GM18858 (cell line): ENCODE measurements at regions not wholly inside any gene's neighbourhood (a gene's known extent, or its start where the extent isn't known, plus 50 kb on each side); places are given as distances from the start of the nearest gene placed in this dataset.
A peak's percentile ranks its signal among the peaks of the same experiment; 100 is the strongest.
"Not testable (repeated sequence)": the region's sequence is repeated elsewhere in the genome, so short reads cannot be mapped to it uniquely, and the experiment has no call there.

Experiments
- ATAC-seq: cut with Tn5 transposase; IDR thresholded peaks from one replicate; pipeline ENCODE4 v1.9.1; 2021; ENCODE audit not compliant: unreplicated experiment

- no peak for ATAC-seq
These were observed 50.8 kb upstream of the CPOX start for GRCh38 chr3:98644168-98644567.

GRCh38 chr3:98645039-98645438, 51.6 kb upstream of the CPOX start:
- ATAC-seq, result no peak

GRCh38 chr3:98646680-98647079, 53.3 kb upstream of the CPOX start:
- ATAC-seq, result no peak

- no peak for ATAC-seq
These were observed 53.8 kb upstream of the CPOX start for GRCh38 chr3:98647197-98647596.

- ATAC-seq, result no peak
These were observed 57.8 kb upstream of the CPOX start for GRCh38 chr3:98650971-98651779.

- no peak for ATAC-seq
These were observed 58.3 kb upstream of the CPOX start for GRCh38 chr3:98651780-98652077.

- no peak for ATAC-seq
These were observed 62.3 kb upstream of the CPOX start for GRCh38 chr3:98655666-98656065.

GRCh38 chr3:98657457-98657856, 64.0 kb upstream of the CPOX start:
- peak; percentile 92 for ATAC-seq

GRCh38 chr3:98662699-98663098, 69.3 kb upstream of the CPOX start:
- ATAC-seq, result no peak

- ATAC-seq, result no peak
These were observed 76.6 kb upstream of the CPOX start for GRCh38 chr3:98670020-98670419.

- no peak for ATAC-seq
These were observed 83.2 kb upstream of the ST3GAL6 start for GRCh38 chr3:98679986-98680385.

GRCh38 chr3:98680723-98681122, 82.4 kb upstream of the ST3GAL6 start:
- ATAC-seq, result no peak

GRCh38 chr3:98681486-98681885, 81.7 kb upstream of the ST3GAL6 start:
- no peak for ATAC-seq

GRCh38 chr3:98682391-98682790, 80.7 kb upstream of the ST3GAL6 start:
- ATAC-seq, result not testable (repeated sequence)

GRCh38 chr3:98688363-98688762, 74.8 kb upstream of the ST3GAL6 start:
- no peak for ATAC-seq

GRCh38 chr3:98690876-98691275, 72.3 kb upstream of the ST3GAL6 start:
- no peak for ATAC-seq

GRCh38 chr3:98691897-98692296, 71.2 kb upstream of the ST3GAL6 start:
- ATAC-seq, result no peak

GRCh38 chr3:98692787-98693473, 70.2 kb upstream of the ST3GAL6 start:
- no peak for ATAC-seq

GRCh38 chr3:98695796-98696195, 67.3 kb upstream of the ST3GAL6 start:
- no peak for ATAC-seq

GRCh38 chr3:98696296-98696695, 66.8 kb upstream of the ST3GAL6 start:
- ATAC-seq, result not testable (repeated sequence)

- no peak for ATAC-seq
These were observed 65.9 kb upstream of the ST3GAL6 start for GRCh38 chr3:98697225-98697624.

GRCh38 chr3:98699132-98699531, 64.0 kb upstream of the ST3GAL6 start:
- ATAC-seq, result no peak
